ENCODE measurements at regions not wholly inside any gene's neighbourhood (a gene's known extent, or its start where the extent isn't known, plus 50 kb on each side); places are given as distances from the start of the nearest gene placed in this dataset.

DNA sequence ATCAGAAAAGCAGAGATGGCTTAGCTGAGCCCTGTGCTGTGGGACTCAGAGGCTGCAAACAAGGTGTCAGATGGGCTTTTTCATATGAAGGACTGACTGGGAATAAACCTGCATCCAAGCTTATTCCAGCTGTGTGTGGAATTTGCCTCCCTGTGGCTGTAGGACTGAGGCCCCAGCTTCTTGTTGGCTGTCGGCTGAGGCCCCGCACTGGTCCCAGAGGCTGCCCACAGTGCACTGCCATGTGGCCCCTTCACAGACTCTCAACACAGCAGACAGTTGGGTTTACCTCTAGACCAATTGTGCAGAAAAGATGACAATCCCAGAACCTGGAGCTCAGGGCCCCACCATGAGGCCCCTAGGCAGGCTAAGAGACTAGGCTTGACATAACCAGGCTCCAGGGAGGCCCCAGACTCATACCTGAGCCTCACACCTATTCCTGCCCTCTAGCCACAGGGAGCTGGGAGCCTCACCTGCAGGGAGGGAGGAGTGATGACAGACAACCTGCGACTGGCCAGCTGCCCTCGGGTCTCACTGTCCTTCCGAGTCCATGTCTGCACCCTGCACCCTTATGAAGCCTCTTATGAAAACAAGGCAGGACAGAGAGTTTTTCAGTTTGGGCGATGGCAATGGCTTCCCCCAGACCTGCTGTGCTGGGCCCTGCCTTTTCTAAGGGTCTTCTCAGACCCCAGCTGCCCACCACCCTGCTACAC is 615.5 kb downstream of the NPHP4 start:
- Mint-ChIP-seq H3K9me3 (peaks cover 0 to 22% (median 13%) of the 10 kb centered on the region in 9 donors), H3K4me1 (peaks cover 0 to 31% (median 11%) of the 10 kb centered on the region in 4 donors), H3K4me3 (no peak overlapping the region), H3K27me3 (peaks cover 0 to 2% (median 0%) of the 10 kb centered on the region in 5 donors), H3K27ac (peak overlapping the region in 1 of 10 donors; percentile 35), H3K36me3 (peaks cover 0 to 10% (median 7%) of the 10 kb centered on the region in 3 donors)
- ATAC-seq (no peak), DNase-seq (no peak)
- POLR2A ChIA-PET = interaction anchor here (1.3 kb wide), 1 partner anchor 9 kb away, joined by 5 read pairs; no protein-coding TSS in a partner anchor

- DNase-seq (no peak), ATAC-seq (no peak)
- H3K27ac Mint-ChIP-seq = no peak overlapping the region
- H3K9me3 Mint-ChIP-seq = peaks cover 0 to 22% (median 13%) of the 10 kb centered on the region in 9 donors
- H3K4me3 Mint-ChIP-seq = no peak overlapping the region
- H3K4me1 Mint-ChIP-seq = peaks cover 7 to 41% (median 19%) of the 10 kb centered on the region in 4 donors
- peaks cover 0 to 2% (median 0%) of the 10 kb centered on the region in 5 donors for H3K27me3 Mint-ChIP-seq
- H3K36me3 Mint-ChIP-seq = peaks cover 0 to 10% (median 7%) of the 10 kb centered on the region in 3 donors
- POLR2A ChIA-PET = no interaction called here
Measured at GRCh38 chr1:5375481-5375880, 616.7 kb downstream of the NPHP4 start.

GRCh38 chr1:5374192-5374591 is 618.0 kb downstream of the NPHP4 start:
- Mint-ChIP-seq H3K4me3 (no peak overlapping the region), H3K9me3 (peaks cover 0 to 22% (median 13%) of the 10 kb centered on the region in 9 donors), H3K36me3 (peaks cover 0 to 10% (median 7%) of the 10 kb centered on the region in 3 donors), H3K4me1 (peaks cover 15 to 48% (median 27%) of the 10 kb centered on the region in 4 donors), H3K27me3 (peaks cover 0 to 2% (median 0%) of the 10 kb centered on the region in 5 donors), H3K27ac (no peak overlapping the region)
- POLR2A ChIA-PET = no interaction called here
- ATAC-seq (no peak), DNase-seq (no peak)

GRCh38 chr1:5373281-5373680 is 618.9 kb downstream of the NPHP4 start:
- H3K27me3 Mint-ChIP-seq = peaks cover 0 to 2% (median 0%) of the 10 kb centered on the region in 5 donors

DNA sequence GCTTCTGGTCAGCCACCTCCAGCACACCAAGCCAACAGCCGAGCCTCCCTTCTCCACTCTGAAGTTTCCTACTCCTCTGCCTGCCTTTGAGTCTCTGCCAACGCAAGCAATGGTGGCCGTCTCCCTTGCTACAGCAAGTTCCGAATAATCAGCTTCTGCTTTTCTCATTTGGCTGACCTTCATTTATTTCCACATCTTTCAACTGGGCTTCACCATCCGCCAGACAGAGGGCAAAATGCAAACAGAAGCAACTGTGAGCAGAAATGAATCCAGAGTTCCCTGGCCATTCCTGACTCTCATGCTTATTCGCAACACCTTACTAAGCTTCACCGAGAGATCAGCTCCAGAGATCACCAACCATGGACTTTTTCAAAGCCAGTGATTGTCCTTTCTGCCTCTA is 621.0 kb downstream of the NPHP4 start:
- Mint-ChIP-seq H3K4me1 (peaks cover 15 to 45% (median 23%) of the 10 kb centered on the region in 4 donors), H3K4me3 (peak overlapping the region in 2 of 10 donors; percentile 2 to 32), H3K27me3 (peaks cover 0 to 2% (median 0%) of the 10 kb centered on the region in 5 donors), H3K27ac (peak overlapping the region in 3 of 10 donors; percentile 6 to 88 (median 72)), H3K9me3 (peaks cover 0 to 22% (median 13%) of the 10 kb centered on the region in 9 donors), H3K36me3 (peaks cover 0 to 10% (median 5%) of the 10 kb centered on the region in 3 donors)
- ATAC-seq (no peak), DNase-seq (no peak)
- POLR2A ChIA-PET = no interaction called here

More at GRCh38 chr1:5373281-5373680, 618.9 kb downstream of the NPHP4 start:
- H3K36me3 Mint-ChIP-seq = peaks cover 0 to 10% (median 7%) of the 10 kb centered on the region in 3 donors
- no peak overlapping the region for H3K27ac Mint-ChIP-seq
- peaks cover 0 to 22% (median 13%) of the 10 kb centered on the region in 9 donors for H3K9me3 Mint-ChIP-seq
- ATAC-seq = no peak
- peaks cover 15 to 50% (median 29%) of the 10 kb centered on the region in 4 donors for H3K4me1 Mint-ChIP-seq
- POLR2A ChIA-PET = no interaction called here
- peak in 1 of 10 donors; percentile 19 for DNase-seq
- H3K4me3 Mint-ChIP-seq = no peak overlapping the region

DNA sequence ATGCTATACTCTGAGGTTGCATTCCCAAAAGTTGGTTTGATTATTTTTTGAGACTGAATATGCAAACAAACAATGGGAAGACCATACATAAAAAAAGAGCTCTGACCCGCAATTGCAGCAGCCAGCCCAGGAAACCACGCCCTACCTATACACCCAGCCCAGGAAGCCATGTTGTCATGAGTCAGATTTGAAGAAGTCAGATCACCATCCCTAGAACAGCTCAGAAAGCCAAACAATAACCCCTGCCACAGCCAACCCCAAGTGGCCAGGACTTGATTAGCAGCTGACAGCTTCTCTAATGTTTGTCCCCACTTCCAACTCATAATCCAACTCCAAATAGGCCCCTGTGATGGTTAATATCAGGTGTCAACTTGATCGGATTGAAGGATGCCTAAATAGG is 621.9 kb downstream of the NPHP4 start:
- DNase-seq (peak in 1 of 10 donors; percentile 42), ATAC-seq (peak; percentile 32 to 52)
- Mint-ChIP-seq H3K9me3 (peaks cover 0 to 22% (median 13%) of the 10 kb centered on the region in 9 donors), H3K4me1 (peaks cover 15 to 52% (median 23%) of the 10 kb centered on the region in 4 donors), H3K27ac (peak overlapping the region in 6 of 10 donors; percentile 4 to 75 (median 28)), H3K36me3 (peaks cover 0 to 10% (median 5%) of the 10 kb centered on the region in 3 donors), H3K4me3 (peak overlapping the region in 5 of 10 donors; percentile 5 to 49 (median 32)), H3K27me3 (peaks cover 0 to 2% (median 0%) of the 10 kb centered on the region in 5 donors)
- POLR2A ChIA-PET = interaction anchor here (1.6 kb wide), 1 partner anchor 19 kb away, joined by 8 read pairs; no protein-coding TSS in a partner anchor

- peaks cover 0 to 10% (median 5%) of the 10 kb centered on the region in 3 donors for H3K36me3 Mint-ChIP-seq
- peaks cover 0 to 22% (median 13%) of the 10 kb centered on the region in 9 donors for H3K9me3 Mint-ChIP-seq
- H3K27me3 Mint-ChIP-seq = peaks cover 0 to 2% (median 0%) of the 10 kb centered on the region in 5 donors
- ATAC-seq = no peak
- H3K4me3 Mint-ChIP-seq = peak overlapping the region in 1 of 10 donors; percentile 30
- peaks cover 15 to 54% (median 26%) of the 10 kb centered on the region in 4 donors for H3K4me1 Mint-ChIP-seq
- POLR2A ChIA-PET = interaction anchor here (0.7 to 1.6 kb wide), 4 partner anchors 11 to 906 kb away, joined by 3 to 8 read pairs (median 4); no protein-coding TSS in a partner anchor
- DNase-seq = no peak
- no peak overlapping the region for H3K27ac Mint-ChIP-seq
Measured at GRCh38 chr1:5369223-5369622, 623.0 kb downstream of the NPHP4 start.

DNA sequence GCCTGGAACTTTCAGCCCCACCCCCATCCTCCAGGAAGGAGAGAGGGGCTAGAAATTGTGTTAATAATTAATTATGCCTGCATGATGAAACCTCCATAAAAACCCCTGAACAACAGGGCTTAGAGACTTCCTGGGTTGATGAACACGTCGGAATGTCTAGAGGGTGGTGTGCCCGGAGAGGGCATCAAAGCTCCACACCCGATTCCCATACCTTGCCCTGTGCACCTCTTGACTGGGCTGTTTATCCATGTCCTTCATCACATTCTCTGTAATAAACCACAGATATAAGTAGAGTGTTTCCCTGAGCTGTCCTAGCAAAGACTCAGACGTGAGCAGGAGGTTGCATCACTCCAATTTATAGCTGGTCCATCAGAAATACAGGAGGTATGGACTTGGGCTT is 624.0 kb downstream of the NPHP4 start:
- peaks cover 15 to 55% (median 28%) of the 10 kb centered on the region in 4 donors for H3K4me1 Mint-ChIP-seq
- no peak for ATAC-seq
- H3K27ac Mint-ChIP-seq = peak overlapping the region in 1 of 10 donors; percentile 78
- peaks cover 0 to 12% (median 7%) of the 10 kb centered on the region in 9 donors for H3K9me3 Mint-ChIP-seq
- DNase-seq = no peak
- peaks cover 0 to 5% (median 0%) of the 10 kb centered on the region in 3 donors for H3K36me3 Mint-ChIP-seq
- peaks cover 0 to 2% (median 0%) of the 10 kb centered on the region in 5 donors for H3K27me3 Mint-ChIP-seq
- no peak overlapping the region for H3K4me3 Mint-ChIP-seq
- POLR2A ChIA-PET = interaction anchor here (1.0 to 1.3 kb wide), 3 partner anchors 8 to 11 kb away, joined by 3 to 5 read pairs (median 4); no protein-coding TSS in a partner anchor

DNA sequence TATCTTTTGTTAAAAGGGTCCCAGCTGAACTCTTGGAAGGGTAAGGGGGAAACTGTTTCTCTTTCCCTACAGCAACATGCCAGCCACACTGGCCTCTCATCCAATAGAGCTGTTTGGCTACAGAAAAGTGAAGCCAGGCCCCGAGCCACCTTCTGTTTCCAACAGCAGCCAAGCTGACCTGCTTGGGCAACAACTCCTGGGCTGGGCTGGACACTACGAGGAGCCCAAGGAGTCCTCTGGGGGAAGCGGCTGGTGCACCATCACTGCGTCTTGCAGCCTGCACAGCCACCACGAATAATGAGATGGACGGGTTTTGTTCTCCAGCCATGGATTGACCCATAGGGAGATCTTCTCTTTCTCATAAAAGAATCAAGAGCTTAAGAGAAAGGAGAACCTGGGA is 624.9 kb downstream of the NPHP4 start:
- no peak overlapping the region for H3K4me3 Mint-ChIP-seq
- H3K9me3 Mint-ChIP-seq = peaks cover 0 to 8% (median 0%) of the 10 kb centered on the region in 9 donors
- ATAC-seq = no peak
- H3K27ac Mint-ChIP-seq = peak overlapping the region in 3 of 10 donors; percentile 19 to 57 (median 35)
- POLR2A ChIA-PET = interaction anchor here (1.3 kb wide), 1 partner anchor 9 kb away, joined by 5 read pairs; no protein-coding TSS in a partner anchor
- DNase-seq = no peak
- peaks cover 15 to 55% (median 26%) of the 10 kb centered on the region in 4 donors for H3K4me1 Mint-ChIP-seq
- peaks cover 0 to 2% (median 0%) of the 10 kb centered on the region in 5 donors for H3K27me3 Mint-ChIP-seq
- no peaks in the 10 kb centered on the region for H3K36me3 Mint-ChIP-seq

DNA sequence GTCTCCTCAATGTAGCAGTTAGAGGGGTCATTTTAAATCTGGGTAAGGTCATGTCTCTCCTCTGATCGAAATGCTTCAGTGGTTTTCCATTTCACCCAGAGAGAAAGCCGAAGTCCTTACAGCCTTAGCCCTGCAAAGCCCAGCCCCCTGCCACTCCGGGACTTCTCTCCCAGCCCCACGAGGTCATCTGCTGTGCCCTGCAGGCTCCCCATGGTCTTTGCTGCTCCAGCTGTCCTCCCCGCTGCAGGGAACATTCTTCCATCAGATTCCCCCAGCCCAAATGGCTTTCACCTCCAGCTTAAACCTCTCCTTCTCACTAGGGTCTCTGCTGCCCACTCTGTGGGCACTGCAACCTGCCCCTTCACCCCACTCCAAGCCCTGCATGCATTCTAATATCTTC is 626.5 kb downstream of the NPHP4 start:
- POLR2A ChIA-PET = no interaction called here
- Mint-ChIP-seq H3K27me3 (peaks cover 0 to 2% (median 0%) of the 10 kb centered on the region in 5 donors), H3K4me3 (no peak overlapping the region), H3K36me3 (no peaks in the 10 kb centered on the region), H3K4me1 (peaks cover 10 to 47% (median 19%) of the 10 kb centered on the region in 4 donors), H3K27ac (peak overlapping the region in 3 of 10 donors; percentile 7 to 73 (median 60)), H3K9me3 (peaks cover 0 to 2% (median 0%) of the 10 kb centered on the region in 9 donors)
- ATAC-seq (no peak), DNase-seq (no peak)

DNA sequence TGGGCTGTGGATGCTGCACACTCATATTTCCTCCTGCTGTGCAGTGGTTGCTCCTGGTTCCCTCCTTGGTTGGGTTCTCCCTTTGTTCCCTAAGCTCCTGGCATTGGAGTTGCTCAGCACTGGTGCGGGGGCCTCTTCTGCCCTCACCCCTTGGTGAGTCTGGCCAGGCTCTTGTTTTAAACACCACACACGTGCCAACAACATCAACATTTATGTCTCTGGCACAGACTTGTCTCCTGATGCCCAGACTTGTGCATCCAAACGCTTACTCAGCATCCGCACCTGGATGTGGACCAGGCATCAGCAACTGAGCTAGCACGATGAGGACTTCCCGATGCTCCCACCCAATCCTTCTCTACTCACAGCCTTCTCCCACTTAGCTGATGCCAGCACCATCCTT is 627.6 kb downstream of the NPHP4 start:
- Mint-ChIP-seq H3K27ac (peak overlapping the region in 1 of 10 donors; percentile 8), H3K9me3 (peaks cover 0 to 4% (median 0%) of the 10 kb centered on the region in 9 donors), H3K36me3 (peaks cover 0 to 5% (median 3%) of the 10 kb centered on the region in 3 donors), H3K4me3 (no peak overlapping the region), H3K4me1 (peaks cover 0 to 39% (median 11%) of the 10 kb centered on the region in 4 donors), H3K27me3 (peaks cover 0 to 2% (median 0%) of the 10 kb centered on the region in 5 donors)
- POLR2A ChIA-PET = interaction anchor here (0.6 to 1.2 kb wide), 2 partner anchors 27 to 375 kb away, joined by 3 read pairs; no protein-coding TSS in a partner anchor
- ATAC-seq (no peak), DNase-seq (no peak)

DNA sequence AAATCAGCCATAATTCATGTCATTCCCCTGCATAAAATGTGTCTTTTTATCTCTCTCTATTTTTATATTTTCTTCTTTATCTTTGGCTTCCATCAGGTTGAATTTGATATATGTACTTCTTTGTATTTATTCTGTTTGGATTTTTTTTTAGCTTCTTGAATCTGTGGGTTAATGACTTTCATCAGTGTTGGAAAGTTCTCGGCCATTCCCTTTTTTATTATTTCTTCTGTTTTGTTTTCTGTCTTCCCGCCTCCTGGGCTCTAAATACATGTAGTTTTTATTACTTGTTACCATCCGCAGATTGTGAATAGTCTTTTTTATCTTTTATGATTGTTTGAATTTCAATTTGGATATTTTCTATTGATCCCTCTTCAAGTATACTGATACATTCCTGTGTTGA is 637.5 kb downstream of the NPHP4 start:
- H3K4me1 Mint-ChIP-seq = peaks cover 5 to 12% (median 12%) of the 10 kb centered on the region in 4 donors
- H3K27ac Mint-ChIP-seq = no peak overlapping the region

More for the DNA sequence above, 637.5 kb downstream of the NPHP4 start:
- POLR2A ChIA-PET = no interaction called here
- H3K4me3 Mint-ChIP-seq = no peak overlapping the region
- peaks cover 9 to 29% (median 18%) of the 10 kb centered on the region in 9 donors for H3K9me3 Mint-ChIP-seq
- no peak for ATAC-seq
- no peaks in the 10 kb centered on the region for H3K27me3 Mint-ChIP-seq
- no peak for DNase-seq
- peaks cover 0 to 28% (median 16%) of the 10 kb centered on the region in 3 donors for H3K36me3 Mint-ChIP-seq

Measured in naive thymus-derived CD8-positive, alpha-beta T cell (primary cell).